GM19328 (cell line): ENCODE measurements at regions not wholly inside any gene's neighbourhood (a gene's known extent, or its start where the extent isn't known, plus 50 kb on each side); places are given as distances from the start of the nearest gene placed in this dataset.

Experiments used
- ATAC-seq: cut with Tn5 transposase; IDR thresholded peaks from one replicate; pipeline ENCODE4 v1.9.1; 2021; ENCODE audit warnings: mild to moderate bottlenecking, moderate library complexity; ENCODE audit not compliant: unreplicated experiment

DNA sequence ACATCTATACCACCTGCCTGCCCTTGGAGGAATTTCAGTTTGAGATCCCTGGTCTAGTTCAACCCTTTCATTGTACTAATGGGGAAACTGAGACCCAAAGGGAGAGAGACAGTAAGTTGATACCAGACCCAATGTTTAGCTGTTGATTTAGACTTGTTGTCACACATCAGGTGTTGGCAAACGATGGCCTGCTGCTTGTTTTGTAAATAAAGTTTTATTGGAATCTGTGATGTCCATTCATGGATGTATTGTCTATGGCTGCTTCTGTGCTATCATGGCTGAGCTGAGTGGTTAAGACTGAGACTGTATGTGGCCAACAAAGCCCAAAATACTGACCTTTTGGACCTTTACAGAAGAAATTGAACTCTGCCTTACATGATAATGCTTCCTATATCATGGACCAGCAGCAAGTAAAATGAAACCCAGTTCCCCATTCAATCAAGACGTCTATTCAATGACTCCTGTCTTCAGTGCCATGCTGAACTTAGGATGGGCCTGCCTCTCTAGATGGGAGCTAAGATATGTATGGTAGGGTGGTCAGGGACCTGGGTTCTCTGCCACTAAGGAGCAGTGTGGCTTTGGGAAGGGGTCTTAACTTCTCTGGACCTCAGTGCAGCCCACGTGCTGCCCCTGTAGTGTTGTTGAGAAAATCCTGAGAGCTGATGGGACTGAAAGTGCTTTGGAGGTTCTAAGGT is 111.0 kb downstream of the IRX5 start:
- no peak for ATAC-seq

DNA sequence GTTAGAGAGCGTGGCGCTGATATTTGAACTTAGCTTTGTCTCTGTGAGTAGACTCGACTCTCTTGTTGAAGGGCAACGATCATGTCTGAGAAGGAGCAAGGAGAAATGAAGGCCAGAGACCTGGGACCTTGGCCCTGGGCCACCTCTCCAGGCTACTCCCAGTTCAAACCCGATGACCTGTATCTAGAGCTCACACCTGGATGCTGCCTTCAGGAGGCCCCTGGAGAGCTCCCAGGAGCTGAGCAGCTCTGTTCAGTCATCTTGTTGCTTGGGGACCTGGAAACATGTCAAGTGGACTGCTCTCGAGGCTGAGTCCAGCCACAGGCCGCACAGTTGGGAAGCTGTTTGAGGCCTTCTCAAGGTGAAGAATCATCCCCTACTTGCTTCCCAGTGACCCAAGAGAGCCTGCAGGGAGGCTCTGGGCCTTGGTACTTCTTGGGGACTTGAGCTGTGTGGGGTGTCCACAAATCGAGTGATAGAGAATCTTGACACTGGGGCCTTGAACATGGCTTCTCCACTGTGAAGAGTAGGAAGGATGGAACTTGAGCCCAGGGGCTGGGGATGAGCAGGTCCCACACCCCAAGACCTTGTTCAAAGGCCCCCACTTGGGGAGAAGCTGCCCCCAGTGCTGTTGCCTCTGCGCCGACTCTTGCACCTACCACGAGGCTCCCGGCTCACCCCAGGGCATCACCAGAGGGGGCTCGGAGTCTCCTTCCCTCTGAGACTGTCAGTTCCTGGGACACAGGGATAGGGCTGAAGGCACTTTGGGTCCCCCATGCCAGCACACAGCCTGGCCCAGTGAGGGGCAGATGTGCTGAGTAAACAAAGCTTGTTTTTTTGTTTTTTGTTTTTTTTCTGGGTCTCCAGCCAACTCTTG is 112.1 kb downstream of the IRX5 start:
- no peak for ATAC-seq

DNA sequence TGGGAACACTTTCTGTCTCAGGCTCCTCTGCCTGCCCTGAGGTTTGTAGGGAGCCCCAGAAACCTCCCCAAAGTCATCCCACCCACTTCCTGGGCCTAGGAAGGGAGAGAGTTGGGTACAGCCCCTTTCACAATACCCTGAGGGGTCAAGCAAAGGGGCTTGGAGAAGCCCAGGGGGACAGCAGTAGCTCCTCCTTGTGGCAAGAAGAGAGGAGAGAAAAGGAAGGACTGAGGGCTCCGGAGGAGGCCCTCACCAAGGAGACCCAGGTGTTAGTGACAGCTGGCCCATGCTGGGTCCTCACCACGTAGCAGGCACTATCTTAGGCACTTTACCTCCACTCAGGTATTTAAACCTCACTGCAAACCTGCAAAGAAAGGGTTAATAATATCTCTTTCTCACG is 112.8 kb downstream of the IRX5 start:
- ATAC-seq, result no peak

- no peak for ATAC-seq
These were observed 113.7 kb downstream of the IRX5 start for GRCh38 chr16:55044201-55044975.

- no peak for ATAC-seq
These were observed 114.7 kb downstream of the IRX5 start for GRCh38 chr16:55045329-55045728.

- ATAC-seq, result no peak
These were observed 115.2 kb downstream of the IRX5 start for GRCh38 chr16:55045756-55046460.

DNA sequence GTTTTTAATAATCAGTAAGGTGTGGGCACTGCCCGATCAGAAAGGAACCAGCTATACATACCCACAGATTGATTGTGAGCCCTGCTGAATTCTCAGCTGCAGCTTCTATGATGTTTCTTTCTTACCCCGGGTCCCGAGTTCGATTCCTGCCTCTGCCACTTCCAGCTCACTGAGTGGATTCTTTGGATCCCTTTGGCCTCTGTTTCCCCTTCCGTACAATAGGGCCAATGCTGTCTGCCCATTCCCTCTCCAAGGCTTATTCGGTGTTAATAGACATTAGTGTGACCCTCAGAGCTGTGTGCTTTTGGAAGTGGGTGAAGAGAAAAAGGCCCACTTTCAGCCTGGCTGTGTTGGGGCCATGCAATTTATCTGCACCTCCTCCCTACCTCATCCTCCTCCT is 115.8 kb downstream of the IRX5 start:
- no peak for ATAC-seq

DNA sequence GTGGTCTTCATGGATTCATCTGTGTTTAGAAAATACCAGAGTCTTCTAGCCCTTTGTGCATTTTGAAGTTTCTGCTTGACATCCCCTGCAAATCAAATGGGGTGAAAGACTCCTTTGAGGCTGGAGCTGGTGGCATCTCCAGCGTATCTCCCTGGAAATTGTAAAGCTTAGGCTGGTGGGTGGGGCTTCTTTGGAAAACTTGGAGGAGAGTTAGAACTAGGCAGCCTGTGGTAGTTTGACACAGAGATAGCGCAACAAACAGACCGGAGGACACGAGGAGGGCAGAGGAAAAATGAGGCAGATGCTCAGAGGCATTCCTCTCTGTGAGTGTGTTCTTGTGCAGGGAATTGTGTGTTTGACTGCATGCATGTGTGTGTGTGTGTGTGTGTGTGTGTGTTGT is 116.3 kb downstream of the IRX5 start:
- ATAC-seq, result no peak

- no peak for ATAC-seq
These were observed 116.7 kb downstream of the IRX5 start for GRCh38 chr16:55047331-55047730.

- ATAC-seq, result no peak
These were observed 117.3 kb downstream of the IRX5 start for GRCh38 chr16:55047903-55048497.

DNA sequence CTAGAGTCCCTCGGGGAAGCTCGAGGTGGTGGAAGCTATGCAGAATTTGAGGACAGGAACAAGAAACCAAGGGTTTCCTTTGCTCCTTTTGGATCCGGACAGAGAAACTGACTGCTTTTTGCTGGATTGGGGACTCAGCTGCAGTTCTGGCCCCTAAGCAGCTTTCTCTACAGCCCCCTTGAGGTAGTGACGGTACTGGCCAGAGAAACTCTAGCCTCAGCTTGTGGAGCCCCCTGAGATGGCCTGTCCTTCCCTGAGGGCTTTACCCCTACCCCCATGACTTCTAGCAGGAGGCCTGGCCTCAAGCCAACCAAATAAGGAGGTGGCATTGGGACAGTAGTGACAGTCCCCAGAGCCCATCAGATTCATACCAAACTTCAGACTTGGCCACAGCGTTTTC is 118.1 kb downstream of the IRX5 start:
- ATAC-seq, result no peak

- ATAC-seq, result no peak
These were observed 121.1 kb downstream of the IRX5 start for GRCh38 chr16:55051571-55052347.

DNA sequence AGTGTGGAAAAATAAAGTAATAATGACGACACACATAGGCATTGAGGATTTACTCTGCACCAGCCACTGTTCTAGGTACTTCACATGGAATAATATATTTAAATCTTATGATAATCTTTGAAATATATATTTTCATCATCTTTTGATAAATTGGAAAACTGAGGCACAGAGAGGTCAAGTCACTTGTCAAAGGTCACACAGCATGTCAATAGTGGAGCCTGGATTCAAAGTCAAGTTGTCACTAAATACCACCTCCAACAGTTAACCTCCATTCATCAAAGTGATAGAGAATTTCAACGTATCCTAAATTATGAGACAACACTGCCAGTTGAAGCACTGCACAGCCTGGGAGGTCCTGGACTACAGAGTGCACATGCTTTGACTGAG is 121.7 kb downstream of the IRX5 start:
- ATAC-seq, result no peak

GRCh38 chr16:55052741-55053415 is 122.2 kb downstream of the IRX5 start:
- ATAC-seq, result no peak

GRCh38 chr16:55055262-55055661 is 124.6 kb downstream of the IRX5 start:
- ATAC-seq, result no peak

- no peak for ATAC-seq
These were observed 126.1 kb downstream of the IRX5 start for GRCh38 chr16:55056585-55057401.

GRCh38 chr16:55057866-55058265 is 127.2 kb downstream of the IRX5 start:
- ATAC-seq, result no peak

DNA sequence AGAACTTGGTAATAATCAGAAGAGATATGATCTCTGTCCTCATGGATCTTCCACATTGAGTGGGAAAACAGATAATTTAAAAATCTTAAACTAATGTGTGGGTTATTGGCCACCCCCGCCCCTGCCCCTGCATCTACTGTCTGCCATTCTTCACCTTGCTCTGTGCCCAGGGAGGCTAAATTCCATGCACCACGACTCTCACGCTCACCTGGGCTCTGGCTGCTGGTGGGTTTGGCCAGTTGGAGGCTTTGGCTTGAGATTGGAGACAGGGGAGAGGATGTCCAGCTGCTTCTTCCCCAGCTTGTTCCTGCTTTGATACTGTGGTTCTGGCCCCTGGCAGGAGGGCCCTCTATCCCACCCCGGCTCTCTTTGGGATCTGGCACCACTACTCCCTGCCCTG is 127.9 kb downstream of the IRX5 start:
- ATAC-seq, result no peak
